D721Med (cell line): ENCODE measurements at regions not wholly inside any gene's neighbourhood (a gene's known extent, or its start where the extent isn't known, plus 50 kb on each side); places are given as distances from the start of the nearest gene placed in this dataset.
"Not testable (repeated sequence)": the region's sequence is repeated elsewhere in the genome, so short reads cannot be mapped to it uniquely, and the experiment has no call there.

Experiments
- DNase-seq: peaks from one replicate; pipeline ENCODE4 v3.0.0; 2011; ENCODE audit warnings: low spot score; ENCODE audit not compliant: insufficient read length
- FAIRE-seq: peaks from 2 replicates; lab custom pipeline; 2011; peaks lifted over from hg19 to GRCh38; lab: Jason Lieb, UNC
- TF ChIP-seq, protein P1 (sequence below): IDR thresholded peaks from 2 replicates; pipeline ENCODE4 v1.5.1; 2012; ENCODE audit warnings: mild to moderate bottlenecking, control low read depth; ENCODE audit not compliant: insufficient read depth; ENCODE audit errors: missing control alignments

- DNase-seq: no peak
- TF ChIP-seq, protein P1, sequence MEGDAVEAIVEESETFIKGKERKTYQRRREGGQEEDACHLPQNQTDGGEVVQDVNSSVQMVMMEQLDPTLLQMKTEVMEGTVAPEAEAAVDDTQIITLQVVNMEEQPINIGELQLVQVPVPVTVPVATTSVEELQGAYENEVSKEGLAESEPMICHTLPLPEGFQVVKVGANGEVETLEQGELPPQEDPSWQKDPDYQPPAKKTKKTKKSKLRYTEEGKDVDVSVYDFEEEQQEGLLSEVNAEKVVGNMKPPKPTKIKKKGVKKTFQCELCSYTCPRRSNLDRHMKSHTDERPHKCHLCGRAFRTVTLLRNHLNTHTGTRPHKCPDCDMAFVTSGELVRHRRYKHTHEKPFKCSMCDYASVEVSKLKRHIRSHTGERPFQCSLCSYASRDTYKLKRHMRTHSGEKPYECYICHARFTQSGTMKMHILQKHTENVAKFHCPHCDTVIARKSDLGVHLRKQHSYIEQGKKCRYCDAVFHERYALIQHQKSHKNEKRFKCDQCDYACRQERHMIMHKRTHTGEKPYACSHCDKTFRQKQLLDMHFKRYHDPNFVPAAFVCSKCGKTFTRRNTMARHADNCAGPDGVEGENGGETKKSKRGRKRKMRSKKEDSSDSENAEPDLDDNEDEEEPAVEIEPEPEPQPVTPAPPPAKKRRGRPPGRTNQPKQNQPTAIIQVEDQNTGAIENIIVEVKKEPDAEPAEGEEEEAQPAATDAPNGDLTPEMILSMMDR: no peak
- FAIRE-seq: no peak
These were observed 409.9 kb downstream of the CPS1 start for GRCh38 chr2:210966330-210966729.

- TF ChIP-seq, protein P1: no peak
- FAIRE-seq (no peak), DNase-seq (no peak)
These were observed 415.0 kb downstream of the CPS1 start for GRCh38 chr2:210971431-210971830.

- not testable (repeated sequence) for DNase-seq, FAIRE-seq
These were observed 430.4 kb downstream of the CPS1 start for GRCh38 chr2:210986806-210987205.

GRCh38 chr2:210991107-210991506, 434.7 kb downstream of the CPS1 start:
- TF ChIP-seq, protein P1: no peak
- no peak for FAIRE-seq

GRCh38 chr2:210994104-210994503, 437.7 kb downstream of the CPS1 start:
- FAIRE-seq: no peak
- no peak for DNase-seq
- TF ChIP-seq, protein P1: no peak

More at GRCh38 chr2:210991107-210991506, 434.7 kb downstream of the CPS1 start:
- no peak for DNase-seq

DNA sequence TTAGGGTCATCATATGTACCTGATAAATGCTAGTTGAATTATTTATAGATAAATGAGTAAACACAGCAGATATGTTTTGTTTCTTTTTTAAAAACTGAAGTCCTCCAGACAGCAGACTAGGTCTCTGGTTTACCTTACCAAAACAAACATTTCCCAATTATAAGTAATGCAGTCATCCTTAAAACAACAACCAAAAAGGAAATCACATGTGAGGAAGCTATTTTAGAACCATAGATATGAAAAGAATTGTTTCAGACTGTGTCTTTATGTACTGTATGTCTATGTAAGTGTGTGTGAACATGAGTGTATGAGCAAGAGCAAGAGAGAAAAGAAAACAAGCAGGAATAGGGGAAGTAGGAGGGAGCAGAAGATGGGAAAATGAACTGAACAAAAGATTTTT, 441.0 kb downstream of the CPS1 start:
- FAIRE-seq (peak; percentile 29), DNase-seq (no peak)
- TF ChIP-seq, protein P1: no peak

- DNase-seq (no peak), FAIRE-seq (no peak)
- TF ChIP-seq, protein P1: no peak
These were observed 441.9 kb downstream of the CPS1 start for GRCh38 chr2:210998334-210998733.

DNA sequence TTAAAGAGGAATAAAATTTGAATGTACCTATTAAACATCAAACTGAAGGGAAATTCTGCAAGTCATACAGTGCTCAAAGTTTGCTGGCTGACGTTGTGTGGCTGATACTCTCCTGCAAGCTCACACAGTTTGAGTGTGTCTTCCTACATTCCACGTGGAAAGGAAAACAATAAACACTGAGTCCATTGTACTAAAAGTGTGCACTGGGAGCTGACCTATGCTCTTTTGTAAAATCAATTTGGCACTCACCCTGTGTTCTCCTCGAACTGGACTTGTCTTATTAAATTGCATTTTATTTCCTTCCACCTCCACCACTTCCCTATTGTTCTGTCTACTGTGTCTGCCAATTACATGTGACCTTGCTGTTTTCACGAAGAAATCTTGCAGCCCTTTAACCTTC, 458.0 kb downstream of the CPS1 start:
- peak; percentile 84 for FAIRE-seq
- TF ChIP-seq, protein P1: no peak
- DNase-seq: no peak
